B cell (primary cell): ENCODE measurements at regions not wholly inside any gene's neighbourhood (a gene's known extent, or its start where the extent isn't known, plus 50 kb on each side); places are given as distances from the start of the nearest gene placed in this dataset.
"Not testable (repeated sequence)": the region's sequence is repeated elsewhere in the genome, so short reads cannot be mapped to it uniquely, and the experiment has no call there.

Experiments
- EZH2 ChIP-seq: IDR thresholded peaks from 2 replicates; pipeline ENCODE4 v1.6.1; 2012; ENCODE audit warnings: borderline replicate concordance, low read depth, mild to moderate bottlenecking, moderate library complexity, low read length; ENCODE audit not compliant: insufficient read depth, poor library complexity, severe bottlenecking
- TF ChIP-seq, protein P1 (sequence below): fragments of 200-600 bp; IDR thresholded peaks from one replicate; pipeline ENCODE4 v1.8.0; 2022; ENCODE audit warnings: antibody characterized with exemption, mild to moderate bottlenecking

DNA sequence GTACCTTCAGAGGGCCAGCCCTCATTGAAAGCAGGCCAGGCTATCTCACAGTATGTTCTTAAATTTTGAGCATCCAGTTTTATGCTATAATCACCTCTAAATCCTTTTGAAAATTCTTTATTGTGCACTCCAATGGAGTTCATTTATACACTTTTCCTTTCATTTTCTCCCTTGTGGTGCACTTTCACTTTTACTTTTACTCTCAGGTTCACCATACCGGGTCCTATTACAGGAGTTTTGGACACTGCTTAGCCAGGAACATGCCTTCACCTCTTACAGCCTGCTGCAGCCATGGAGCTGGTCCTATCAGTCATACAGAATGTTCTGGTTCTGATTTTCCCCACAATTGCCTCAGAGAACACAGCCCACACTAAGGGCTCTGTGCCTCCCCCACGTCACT, 395.9 kb downstream of the CDY2B start:
- TF ChIP-seq, protein P1, sequence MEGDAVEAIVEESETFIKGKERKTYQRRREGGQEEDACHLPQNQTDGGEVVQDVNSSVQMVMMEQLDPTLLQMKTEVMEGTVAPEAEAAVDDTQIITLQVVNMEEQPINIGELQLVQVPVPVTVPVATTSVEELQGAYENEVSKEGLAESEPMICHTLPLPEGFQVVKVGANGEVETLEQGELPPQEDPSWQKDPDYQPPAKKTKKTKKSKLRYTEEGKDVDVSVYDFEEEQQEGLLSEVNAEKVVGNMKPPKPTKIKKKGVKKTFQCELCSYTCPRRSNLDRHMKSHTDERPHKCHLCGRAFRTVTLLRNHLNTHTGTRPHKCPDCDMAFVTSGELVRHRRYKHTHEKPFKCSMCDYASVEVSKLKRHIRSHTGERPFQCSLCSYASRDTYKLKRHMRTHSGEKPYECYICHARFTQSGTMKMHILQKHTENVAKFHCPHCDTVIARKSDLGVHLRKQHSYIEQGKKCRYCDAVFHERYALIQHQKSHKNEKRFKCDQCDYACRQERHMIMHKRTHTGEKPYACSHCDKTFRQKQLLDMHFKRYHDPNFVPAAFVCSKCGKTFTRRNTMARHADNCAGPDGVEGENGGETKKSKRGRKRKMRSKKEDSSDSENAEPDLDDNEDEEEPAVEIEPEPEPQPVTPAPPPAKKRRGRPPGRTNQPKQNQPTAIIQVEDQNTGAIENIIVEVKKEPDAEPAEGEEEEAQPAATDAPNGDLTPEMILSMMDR, result not testable (repeated sequence)
- not testable (repeated sequence) for TF ChIP-seq EZH2
